Loucy (cell line): ENCODE measurements at regions not wholly inside any gene's neighbourhood (a gene's known extent, or its start where the extent isn't known, plus 50 kb on each side); places are given as distances from the start of the nearest gene placed in this dataset.
"Not testable (repeated sequence)": the region's sequence is repeated elsewhere in the genome, so short reads cannot be mapped to it uniquely, and the experiment has no call there.

ENCODE experiments used
- CTCF ChIP-seq: fragments of 200-600 bp; sonication (generic); conservative IDR thresholded peaks from 2 replicates; pipeline ENCODE4 v1.5.1; 2014; ENCODE audit warnings: mild to moderate bottlenecking, antibody characterized with exemption, low read length
- EZH2phosphoT487 ChIP-seq: fragments of 200-600 bp; IDR thresholded peaks from 2 replicates; pipeline ENCODE4 v1.6.1; 2018; ENCODE audit warnings: antibody characterized with exemption, mild to moderate bottlenecking, moderate library complexity, borderline replicate concordance

DNA sequence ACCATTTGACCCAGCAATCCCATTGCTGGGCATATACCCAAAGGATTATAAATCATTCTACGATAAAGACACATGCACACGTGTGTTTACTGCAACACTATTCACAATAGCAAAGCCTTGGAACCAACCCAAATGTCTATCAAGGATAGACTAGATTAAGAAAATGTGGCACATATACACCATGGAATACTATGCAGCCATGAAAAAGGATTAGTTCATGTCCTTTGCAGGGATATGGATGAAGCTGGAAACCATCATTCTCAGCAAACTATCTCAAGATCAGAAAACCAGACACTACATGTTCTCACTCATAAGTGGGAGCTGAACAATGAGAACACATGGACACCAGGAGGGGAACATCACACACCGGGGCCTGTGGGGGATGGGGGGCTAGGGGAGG lies 257.0 kb upstream of the PCDH18 start:
- not testable (repeated sequence) for TF ChIP-seq CTCF, EZH2phosphoT487
